Dedifferentiated amniotic fluid mesenchymal stem cell (primary cell): ENCODE measurements at regions not wholly inside any gene's neighbourhood (a gene's known extent, or its start where the extent isn't known, plus 50 kb on each side); places are given as distances from the start of the nearest gene placed in this dataset.
"Not testable (repeated sequence)": the region's sequence is repeated elsewhere in the genome, so short reads cannot be mapped to it uniquely, and the experiment has no call there.

Experiments
- DNase-seq: peaks from one replicate; pipeline ENCODE4 v3.0.0-alpha.2; 2016; ENCODE audit errors: extremely low spot score

DNA sequence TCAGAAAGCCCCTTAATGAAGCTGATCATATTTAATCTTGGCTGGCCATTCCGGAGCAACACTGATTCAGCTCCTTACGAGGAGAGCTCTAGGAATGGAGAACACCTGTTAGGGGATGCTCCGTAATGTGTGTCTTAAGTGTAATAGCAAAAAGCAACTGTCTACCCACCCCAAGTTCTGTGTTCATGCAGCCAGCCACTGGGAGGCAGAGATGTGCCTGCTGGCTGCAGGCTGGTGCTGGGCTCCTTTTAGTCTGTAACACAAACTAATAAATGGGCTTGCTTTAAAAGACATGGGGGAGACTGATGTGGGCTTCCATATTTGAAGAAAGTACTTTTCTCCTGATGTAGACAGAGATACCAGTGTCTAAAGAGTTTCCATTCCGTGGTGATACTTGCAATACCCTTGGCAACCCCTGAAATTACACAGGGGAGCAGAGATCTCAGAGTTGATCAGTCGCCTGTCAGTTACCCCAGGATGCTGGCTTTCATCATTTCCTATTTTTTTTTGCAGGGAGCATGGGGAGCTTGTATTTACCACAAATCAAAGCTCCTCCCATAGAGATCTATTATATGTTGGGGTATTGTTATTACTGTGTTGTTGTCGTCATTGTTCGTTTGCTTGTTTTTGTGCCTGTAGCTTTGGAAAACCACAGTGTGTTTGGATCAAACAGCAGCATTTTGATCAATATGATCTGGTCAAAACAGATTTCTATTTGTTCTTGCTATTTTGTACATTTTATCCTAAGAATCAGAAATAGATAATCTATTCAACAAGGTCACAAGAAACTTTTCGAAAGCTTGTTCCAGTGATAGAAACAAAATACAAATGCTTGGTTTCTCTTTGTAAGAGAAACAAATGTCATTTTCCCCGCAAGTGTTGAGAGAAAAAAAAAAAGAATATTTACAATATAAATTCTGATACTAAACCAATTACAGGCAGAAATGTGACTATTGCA is 65.8 kb downstream of the MTX3 start:
- no peak for DNase-seq

DNA sequence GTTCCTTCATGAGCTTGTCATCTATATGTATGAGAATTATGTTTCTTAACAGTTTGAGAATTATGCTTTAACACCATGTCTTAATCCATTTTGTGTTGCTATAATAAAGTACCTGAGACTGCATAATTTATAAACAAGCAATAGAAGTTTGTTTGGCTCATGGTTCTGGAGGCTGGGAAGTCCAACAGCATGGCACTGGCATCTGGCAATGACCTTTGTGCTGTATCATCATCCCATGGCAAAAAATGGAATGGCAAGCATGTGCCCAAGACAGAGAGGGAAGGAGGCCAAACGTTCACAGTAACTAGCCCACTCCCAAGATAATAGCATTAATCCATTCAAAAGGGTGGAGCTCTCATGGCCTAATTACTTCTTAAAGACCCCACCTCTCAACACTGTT is 67.6 kb downstream of the MTX3 start:
- no peak for DNase-seq

DNA sequence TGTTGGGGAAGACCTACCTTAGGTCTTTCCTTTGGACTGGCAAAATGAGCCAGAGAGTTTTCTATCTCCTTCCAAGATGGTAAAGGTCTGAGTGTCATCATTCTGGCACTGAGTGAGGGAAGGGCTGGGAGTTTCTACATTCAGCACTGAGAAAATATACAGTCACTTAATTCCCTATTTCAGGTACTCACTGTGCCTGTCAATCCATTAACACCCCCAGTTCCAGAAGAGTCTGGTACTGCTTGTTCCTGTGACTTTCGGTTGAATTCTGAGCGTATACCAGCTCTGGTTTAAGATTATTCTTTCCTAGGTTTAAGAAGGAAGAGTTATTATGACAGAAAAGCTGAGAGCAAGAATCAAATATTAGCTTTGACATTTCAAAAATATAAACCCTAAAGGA is 68.4 kb downstream of the MTX3 start:
- DNase-seq = no peak

DNA sequence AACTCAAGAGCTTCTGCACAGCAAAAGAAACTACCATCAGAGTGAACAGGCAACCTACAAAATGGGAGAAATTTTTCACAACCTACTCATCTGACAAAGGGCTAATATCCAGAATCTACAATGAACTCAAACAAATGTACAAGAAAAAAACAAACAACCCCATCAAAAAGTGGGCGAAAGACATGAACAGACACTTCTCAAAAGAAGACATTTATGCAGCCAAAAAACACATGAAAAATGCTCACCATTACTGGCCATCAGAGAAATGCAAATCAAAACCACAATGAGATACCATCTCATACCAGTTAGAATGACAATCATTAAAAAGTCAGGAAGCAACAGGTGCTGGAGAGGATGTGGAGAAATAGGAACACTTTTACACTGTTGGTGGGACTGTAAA is 83.6 kb downstream of the MTX3 start:
- not testable (repeated sequence) for DNase-seq

DNA sequence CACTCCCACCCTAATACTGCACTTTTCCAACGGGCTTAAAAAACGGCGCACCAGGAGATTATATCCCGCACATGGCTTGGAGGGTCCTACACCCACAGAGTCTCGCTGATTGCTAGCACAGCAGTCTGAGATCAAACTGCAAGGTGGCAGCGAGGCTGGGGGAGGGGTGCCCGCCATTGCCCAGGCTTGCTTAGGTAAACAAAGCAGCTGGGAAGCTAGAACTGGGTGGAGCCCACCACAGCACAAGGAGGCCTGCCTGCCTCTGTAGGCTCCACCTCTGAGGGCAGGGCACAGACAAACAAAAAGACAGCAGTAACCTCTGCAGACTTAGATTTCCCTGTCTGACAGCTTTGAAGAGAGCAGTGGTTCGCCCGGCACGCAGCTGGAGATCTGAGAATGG is 88.5 kb downstream of the MTX3 start:
- DNase-seq = not testable (repeated sequence)

DNA sequence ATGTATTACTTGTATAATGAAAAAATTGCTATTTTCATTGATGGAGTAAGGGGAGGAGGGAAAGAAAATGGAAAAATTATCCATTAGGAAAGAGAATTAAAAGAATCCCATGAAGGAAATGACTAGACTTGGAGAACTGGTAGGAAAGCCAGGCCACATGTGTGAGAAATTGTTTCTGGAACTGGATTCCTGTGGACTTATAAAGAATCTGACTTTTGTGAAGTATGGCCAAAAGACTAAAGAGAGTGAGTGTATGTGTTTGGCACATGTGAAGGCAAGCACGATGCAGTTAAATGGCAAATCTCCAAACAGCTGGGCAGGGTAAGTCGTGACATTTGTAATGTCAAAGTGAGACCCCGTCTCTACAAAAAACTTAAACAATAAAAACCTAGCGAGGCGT is 89.4 kb downstream of the MTX3 start:
- DNase-seq = no peak

DNA sequence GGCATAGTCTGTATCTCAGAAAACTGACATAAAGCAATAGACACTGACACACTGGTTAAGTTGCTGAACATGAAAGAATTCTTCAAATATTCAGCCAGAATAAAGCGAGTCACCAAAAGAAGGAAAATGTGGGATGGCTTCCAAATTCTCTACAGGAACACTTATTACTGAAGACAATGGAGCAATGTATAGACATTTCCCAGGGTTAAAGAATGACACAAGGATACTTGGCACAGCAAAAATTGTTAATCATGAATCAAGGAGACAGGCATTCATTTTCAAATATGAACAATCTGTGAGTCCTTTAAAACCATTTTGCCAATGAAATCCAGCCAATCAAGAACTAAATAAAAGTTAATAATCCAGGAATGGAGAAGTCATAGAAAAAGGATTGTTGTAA is 92.5 kb downstream of the MTX3 start:
- DNase-seq = no peak

DNA sequence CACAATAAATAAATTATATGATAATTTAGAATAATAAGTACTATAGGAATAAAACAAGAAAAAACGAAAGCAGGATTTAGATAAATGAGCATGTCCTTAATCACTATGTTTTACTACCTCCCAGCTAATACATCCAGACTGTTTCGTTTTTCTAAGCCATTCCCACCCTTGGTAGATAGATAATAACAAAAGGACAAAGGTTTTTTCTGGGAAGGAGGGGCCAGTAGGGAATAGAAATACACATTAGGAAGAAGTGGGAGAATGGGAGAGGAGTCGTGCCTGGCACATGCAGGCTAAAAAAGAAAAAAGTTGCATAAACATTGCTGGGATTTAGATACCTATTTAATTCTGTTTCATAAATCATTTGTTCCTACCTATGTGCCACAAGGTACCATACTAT is 97.1 kb downstream of the MTX3 start:
- no peak for DNase-seq

DNA sequence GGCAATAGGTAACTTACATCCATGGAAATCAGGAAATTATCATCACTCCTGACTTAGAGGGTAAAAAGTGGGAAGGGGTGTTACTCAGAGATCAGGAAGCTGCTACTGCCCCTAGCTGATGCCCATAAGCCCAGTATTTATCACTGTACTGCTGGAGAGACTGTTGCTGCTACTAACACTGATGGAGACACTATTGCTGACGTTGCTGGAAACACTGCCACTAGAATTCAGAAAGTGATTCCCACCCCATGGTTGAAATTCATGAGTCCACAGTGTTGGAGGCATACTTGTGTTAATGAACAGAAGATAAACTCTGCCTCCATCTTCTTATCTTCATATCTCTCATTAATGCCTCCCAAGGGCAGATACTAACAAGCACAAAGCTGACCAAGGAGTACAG is 97.6 kb downstream of the MTX3 start:
- no peak for DNase-seq

DNA sequence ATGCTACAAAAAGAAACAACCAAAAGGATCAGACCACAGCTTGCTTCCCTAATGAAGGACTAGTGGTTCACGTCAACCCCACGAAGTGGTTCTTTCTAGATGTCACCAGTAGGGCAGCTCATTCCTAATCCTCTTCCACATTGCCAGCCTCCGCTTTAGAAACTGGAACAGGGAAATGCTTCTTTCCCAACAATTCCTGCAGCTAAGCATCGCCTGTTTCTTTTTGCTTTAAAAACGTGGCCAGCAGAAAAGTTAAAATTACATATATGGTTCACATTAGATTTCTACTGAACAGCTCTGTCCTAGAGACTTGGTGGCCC is 100.2 kb downstream of the MTX3 start:
- no peak for DNase-seq

DNA sequence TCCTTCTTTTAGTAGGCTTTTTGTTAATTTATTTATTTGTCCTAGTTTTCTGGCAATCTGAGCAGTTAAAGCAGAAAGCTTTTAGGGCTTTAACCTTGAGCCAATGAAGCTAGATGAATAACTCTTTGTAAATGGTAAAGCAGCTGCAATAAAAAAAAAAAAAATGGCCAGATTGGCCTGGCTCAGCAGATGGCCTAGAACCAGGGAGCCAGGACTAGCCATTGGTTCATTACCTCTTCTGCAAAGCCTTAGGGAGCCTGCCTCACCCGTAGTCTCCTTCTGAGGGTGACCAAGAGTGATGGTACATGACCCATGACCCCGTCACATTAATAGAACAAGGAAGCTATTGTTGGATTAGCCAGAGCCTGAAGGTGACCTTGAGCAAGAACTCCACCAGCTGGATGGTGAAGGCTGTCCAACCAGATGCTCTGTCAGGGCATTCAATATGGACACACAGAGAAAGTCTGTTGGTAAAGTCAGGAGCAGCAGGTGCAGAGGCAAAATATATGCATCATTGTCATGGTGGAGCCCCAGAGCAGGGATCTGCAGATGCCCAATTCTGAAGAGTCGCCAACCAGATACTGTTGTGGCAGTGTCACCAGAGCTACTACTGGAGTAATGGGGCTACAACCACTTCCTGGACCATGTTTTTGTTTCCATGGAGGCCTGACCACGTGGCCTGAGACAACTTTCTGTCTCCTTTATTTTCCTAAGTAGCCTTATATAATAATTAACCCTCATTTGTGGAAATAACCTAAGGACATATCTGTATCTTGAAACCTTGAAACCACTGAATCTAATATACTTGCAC is 100.7 kb downstream of the MTX3 start:
- no peak for DNase-seq

DNA sequence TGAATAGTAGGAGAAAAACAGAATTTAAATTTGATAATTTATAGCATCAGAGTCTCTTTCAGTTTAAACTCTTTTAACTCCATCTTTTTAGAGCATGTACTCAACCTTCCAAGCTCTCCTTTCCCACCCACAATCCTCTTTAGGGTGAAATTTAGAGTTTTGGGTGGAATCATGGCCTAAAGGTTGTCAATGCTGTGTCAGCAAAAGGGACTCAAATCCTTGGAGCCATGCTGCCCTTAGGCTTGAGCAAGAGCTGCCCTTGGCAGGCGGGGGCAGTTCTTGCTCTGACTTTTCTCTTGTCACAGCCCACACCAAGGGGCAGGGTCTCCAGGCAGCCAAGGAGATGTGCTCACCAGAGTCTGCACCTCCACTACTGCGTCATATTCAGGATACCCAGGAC is 102.4 kb downstream of the MTX3 start:
- no peak for DNase-seq

DNA sequence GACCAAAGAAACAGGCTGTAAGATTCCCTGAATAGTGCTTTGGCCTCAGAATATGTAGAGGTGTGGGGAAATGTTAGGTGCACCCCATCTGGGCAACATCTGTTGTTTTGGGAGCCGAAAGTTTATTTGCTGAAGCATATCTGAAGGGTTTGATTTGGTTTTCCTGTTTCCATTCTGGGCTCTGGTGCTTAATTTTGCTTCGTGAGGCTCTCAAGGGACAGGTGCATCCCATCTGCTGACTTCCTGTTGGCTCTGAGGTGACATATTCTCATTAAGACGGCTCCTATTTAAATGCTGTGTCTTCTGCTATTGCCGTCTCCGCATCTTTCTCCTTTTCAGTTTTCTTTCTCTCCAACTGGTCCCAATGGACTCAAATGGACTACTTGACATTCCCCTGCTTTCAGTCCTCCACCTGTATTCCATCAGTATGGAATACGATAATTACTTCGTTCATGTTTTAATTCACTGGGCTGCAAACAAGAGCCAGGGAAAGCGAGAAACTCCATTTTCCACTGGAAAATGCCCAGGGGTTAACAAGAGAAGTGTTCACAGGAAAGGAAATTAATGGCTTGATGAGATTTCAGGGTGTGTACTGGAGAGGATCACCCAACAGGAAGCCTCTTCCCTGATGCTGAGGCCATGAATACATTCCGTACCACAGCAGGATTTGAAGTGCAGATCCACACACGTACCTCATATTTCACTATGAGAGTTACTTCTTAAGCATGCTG is 104.0 kb downstream of the MTX3 start:
- DNase-seq = no peak

DNA sequence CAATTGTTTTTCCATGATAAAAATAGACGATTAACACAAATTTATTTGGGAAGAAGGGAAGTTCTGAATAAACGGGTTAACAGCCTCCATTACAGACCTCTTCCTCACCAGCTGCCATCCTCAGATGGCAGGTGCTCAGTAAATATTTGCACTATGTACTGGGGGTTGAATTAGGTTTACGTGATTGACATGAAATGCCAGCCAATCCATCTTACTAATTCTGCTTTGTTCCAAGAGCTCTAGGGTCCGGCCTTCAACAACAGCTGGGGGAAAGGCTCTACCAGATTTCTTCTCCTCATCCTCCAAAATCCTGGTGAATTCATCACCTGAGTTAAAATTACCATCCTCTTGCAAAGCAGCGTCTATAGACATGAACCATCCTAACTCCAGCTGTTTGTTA is 104.6 kb downstream of the MTX3 start:
- no peak for DNase-seq

DNA sequence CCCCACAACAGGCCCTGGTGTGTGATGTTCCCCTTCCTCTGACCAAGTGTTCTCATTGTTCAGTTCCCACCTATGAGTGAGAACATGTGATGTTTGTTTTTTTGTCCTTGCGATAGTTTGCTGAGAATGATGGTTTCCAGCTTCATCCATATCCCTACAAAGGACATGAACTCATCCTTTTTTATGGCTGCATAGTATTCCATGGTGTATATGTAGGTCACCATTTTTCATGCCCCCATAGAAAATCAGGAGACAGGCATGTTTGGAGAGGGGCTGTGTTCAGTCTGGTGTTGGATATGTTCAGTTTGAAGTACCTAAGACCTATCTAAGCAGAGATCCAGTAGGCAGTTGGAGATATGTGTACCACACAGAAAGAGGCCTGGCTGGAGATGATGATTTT is 111.2 kb downstream of the MTX3 start:
- DNase-seq = not testable (repeated sequence)

DNA sequence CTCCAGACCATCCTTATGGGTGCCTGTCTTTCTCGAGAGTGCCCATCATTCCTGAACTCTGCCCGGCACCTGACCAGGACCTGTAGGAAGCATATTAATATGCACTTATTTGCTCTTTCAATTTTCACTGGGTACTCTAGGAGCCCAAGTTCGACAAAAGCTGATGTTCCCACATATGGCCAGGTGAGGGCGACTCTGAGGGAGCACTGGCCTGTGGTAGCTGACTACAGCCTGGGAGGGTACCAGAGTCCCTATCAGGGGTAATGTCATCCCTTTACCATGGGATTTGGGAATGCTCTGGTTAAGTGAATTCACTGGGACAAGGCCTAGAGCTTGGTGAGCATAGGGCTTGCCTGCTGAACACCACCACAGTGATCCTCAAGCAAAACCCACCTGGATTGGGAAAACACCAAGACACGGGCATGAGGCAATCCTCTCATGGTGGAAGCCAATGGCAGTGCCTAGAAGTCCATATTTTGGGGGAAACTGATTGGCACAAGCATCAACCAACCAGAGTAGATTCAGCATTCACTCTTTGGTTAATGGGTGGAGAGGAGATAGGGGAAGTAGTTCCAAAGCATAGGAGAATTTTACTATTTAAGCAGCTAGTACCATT is 112.2 kb downstream of the MTX3 start:
- no peak for DNase-seq

DNA sequence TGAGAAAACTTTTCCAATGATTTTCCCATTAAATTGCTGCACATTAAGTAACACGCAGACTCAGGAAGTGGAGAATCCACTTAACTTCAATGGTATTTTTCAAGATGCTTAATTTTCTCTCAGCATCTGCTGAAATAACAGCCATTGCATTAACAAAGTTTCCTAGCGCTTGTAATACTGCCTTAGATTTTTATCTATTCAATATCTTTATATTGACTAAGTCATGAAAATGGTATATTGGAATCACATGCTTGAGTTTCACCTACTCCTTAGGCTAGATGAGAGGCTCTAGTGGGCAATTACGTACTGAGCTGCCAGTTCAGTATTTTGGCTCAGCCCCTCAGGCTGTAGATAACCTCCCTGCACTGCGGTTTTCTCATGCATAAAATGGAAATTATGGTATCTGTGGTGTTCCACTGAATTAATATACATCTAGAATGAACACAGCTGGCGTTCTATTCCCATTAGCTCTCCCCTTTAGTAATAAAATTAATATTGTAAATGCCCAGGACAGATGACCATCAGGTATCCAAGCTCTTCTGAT is 112.9 kb downstream of the MTX3 start:
- no peak for DNase-seq

DNA sequence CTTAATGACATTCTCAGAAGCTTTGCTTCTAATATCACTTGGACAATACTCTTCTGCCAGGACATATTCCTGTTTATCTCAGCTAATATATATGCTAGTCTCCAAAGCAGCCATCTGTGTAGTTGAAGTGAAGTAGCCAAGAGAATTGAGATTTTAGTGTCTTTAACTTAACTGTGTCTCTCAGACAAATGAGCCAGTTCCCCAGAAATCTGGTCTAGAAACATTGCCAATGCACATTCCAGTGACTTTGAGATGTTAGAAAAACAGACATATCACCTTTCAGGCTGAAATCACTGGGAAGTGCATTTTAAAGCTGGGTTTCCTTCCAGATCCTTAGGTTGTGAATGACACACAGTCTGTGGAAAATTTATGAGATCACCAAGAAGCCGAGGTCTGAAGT is 114.6 kb downstream of the MTX3 start:
- DNase-seq = peak; percentile 63

DNA sequence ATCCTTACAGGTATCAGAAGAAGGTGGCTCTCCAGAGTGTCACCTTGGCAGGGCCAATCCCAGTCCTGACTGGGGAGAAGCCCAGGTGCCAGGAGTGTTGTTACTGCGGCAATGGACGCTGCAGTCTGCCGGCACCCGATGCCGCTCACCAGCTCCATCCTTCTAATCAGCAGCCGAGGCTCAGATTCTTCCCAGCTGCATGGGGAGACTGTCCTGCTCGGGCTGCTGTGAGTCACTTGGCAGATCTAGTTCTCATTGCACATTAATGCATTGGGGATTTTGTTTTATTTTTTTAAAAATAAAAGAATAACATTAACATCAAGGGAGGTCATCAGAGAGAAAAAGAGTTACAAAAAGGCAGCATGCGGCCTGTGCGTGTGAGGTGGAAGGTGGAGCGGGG is 115.8 kb downstream of the MTX3 start:
- peak; percentile 51 for DNase-seq

DNA sequence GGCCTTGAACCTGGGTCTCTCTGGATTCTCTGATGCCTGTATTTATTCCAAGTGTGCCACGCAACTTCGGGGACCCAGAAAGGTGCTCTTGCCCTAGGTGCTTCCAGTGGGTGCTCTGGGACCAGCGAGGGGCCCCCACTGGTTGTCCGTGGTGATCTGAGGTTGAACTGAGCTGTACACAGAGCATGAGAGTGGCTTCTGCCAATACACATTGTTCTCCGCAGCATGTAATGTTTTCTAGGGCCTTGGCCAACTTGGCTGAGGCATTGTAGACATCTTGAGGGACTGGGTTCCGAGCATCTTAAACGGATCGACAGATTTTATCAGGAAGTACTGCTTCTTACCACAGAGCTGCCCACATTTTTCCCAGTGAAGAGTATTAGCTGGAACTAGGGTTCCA is 117.9 kb downstream of the MTX3 start:
- no peak for DNase-seq

DNA sequence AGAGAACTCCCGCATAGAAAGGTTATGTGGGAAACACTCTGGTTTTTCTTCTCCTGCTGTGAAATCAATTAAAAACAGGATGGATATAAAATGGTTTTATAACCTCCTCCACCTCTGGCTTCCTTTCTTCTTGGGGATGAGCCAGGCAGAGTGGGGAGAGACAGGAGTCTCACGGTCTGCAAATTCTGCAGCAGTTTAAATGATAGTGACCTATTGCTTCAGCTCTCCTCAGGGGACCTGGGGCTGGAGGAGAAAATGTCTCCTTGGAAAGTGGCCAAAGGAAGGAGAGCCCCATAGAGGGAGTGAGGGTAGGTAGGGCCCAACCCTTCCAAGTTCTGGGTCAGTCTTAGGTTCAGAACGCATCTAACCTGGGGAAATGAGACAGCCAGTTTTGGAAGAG is 118.8 kb downstream of the MTX3 start:
- no peak for DNase-seq
